Heart left ventricle (tissue), 13 donors: ENCODE measurements at regions not wholly inside any gene's neighbourhood (a gene's known extent, or its start where the extent isn't known, plus 50 kb on each side); places are given as distances from the start of the nearest gene placed in this dataset.

Experiments used
- POLR2A ChIP-seq, 2 donors: fragments of 450-650 bp; IDR thresholded peaks; one replicate each; pipeline ENCODE4 v1.6.1; 2017; ENCODE audit warnings: antibody characterized with exemption in 2 of 2, mild to moderate bottlenecking in 2 of 2, moderate library complexity in 2 of 2
- TF ChIP-seq, protein P1 (sequence below), 12 donors: fragments of 200-600 bp; sonication (generic) in 4 of 12; IDR thresholded peaks; one replicate each; pipeline versions ENCODE4 v1.5.0 to v1.8.0; 2018 to 2022; ENCODE audit warnings: antibody characterized with exemption in 12 of 12, mild to moderate bottlenecking in 5 of 12
- donor health status: ischemic (EF 13 %, LVEDD 7.1; RV severe dilation, severe dysfunction).
- donor health status: DM: no; HTN: yes; CAD: no.
- donor health status: DM: no; HTN: no; CAD: no.
- donor health status: ischemic (EF 25% LVEDD 6.9; RV normal size, moderate dysfunction).
- donor health status: ischemic (EF 25% LVEDD 5.7; RV mildly dilated, moderate dysfunction).
- donor health status: ischemic (EF 35%, LVEDD 5.7; RV mildly dilated, moderate dysfunction).
- donor health status: nonischemic (EF 11% LVEDD 7.7; RV severe dilation, severe dysfunction).
- donor health status: DM: yes; HTN: yes; CAD: no.
- donor health status: PGD.
- donor health status: ischemic (EF 29% LVEDD 5.4; RV normal size, mild dysfunction).
- donor health status: nonischemic (EF 23%, LVEDD 6.1; RV moderate dilation, normal function).

- TF ChIP-seq, protein P1, sequence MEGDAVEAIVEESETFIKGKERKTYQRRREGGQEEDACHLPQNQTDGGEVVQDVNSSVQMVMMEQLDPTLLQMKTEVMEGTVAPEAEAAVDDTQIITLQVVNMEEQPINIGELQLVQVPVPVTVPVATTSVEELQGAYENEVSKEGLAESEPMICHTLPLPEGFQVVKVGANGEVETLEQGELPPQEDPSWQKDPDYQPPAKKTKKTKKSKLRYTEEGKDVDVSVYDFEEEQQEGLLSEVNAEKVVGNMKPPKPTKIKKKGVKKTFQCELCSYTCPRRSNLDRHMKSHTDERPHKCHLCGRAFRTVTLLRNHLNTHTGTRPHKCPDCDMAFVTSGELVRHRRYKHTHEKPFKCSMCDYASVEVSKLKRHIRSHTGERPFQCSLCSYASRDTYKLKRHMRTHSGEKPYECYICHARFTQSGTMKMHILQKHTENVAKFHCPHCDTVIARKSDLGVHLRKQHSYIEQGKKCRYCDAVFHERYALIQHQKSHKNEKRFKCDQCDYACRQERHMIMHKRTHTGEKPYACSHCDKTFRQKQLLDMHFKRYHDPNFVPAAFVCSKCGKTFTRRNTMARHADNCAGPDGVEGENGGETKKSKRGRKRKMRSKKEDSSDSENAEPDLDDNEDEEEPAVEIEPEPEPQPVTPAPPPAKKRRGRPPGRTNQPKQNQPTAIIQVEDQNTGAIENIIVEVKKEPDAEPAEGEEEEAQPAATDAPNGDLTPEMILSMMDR (IDR thresholded peaks at IDR 0.05) = no peak
- no peak for TF ChIP-seq POLR2A (IDR thresholded peaks at IDR 0.05)
Measured at GRCh38 chrX:82589410-82589809, 918.7 kb upstream of the POU3F4 start.
